ENCODE measurements at regions not wholly inside any gene's neighbourhood (a gene's known extent, or its start where the extent isn't known, plus 50 kb on each side); places are given as distances from the start of the nearest gene placed in this dataset.
"Not testable (repeated sequence)": the region's sequence is repeated elsewhere in the genome, so short reads cannot be mapped to it uniquely, and the experiment has no call there.

GRCh38 chr14:56027421-56027820, 90.8 kb upstream of the PELI2 start:
- no peak for DNase-seq (ENCODE audit: low read depth in 1 of 2, low spot score in 1 of 2)

- DNase-seq (ENCODE audit: low read depth in 1 of 2, low spot score in 1 of 2): no peak
Measured at GRCh38 chr14:56027916-56028712, 90.1 kb upstream of the PELI2 start.

GRCh38 chr14:56036353-56036752, 81.9 kb upstream of the PELI2 start:
- DNase-seq (ENCODE audit: low read depth in 1 of 2, low spot score in 1 of 2): no peak

GRCh38 chr14:56040121-56040520, 78.1 kb upstream of the PELI2 start:
- DNase-seq (ENCODE audit: low read depth in 1 of 2, low spot score in 1 of 2): no peak

- no peak for DNase-seq (ENCODE audit: low read depth in 1 of 2, low spot score in 1 of 2)
Measured at GRCh38 chr14:56044196-56044595, 74.0 kb upstream of the PELI2 start.

- DNase-seq (ENCODE audit: low read depth in 1 of 2, low spot score in 1 of 2): no peak
Measured at GRCh38 chr14:56046546-56046945, 71.7 kb upstream of the PELI2 start.

GRCh38 chr14:56046996-56047395, 71.2 kb upstream of the PELI2 start:
- no peak for DNase-seq (ENCODE audit: low read depth in 1 of 2, low spot score in 1 of 2)

- no peak for DNase-seq (ENCODE audit: low read depth in 1 of 2, low spot score in 1 of 2)
Measured at GRCh38 chr14:56049536-56049935, 68.7 kb upstream of the PELI2 start.

- DNase-seq (ENCODE audit: low read depth in 1 of 2, low spot score in 1 of 2): no peak
Measured at GRCh38 chr14:56055511-56055910, 62.7 kb upstream of the PELI2 start.

GRCh38 chr14:56056031-56056430, 62.2 kb upstream of the PELI2 start:
- DNase-seq (ENCODE audit: low read depth in 1 of 2, low spot score in 1 of 2): no peak

- DNase-seq (ENCODE audit: low read depth in 1 of 2, low spot score in 1 of 2): no peak
Measured at GRCh38 chr14:56057071-56057741, 61.0 kb upstream of the PELI2 start.

- no peak for DNase-seq (ENCODE audit: low read depth in 1 of 2, low spot score in 1 of 2)
Measured at GRCh38 chr14:56057767-56058166, 60.4 kb upstream of the PELI2 start.

- no peak for DNase-seq (ENCODE audit: low read depth in 1 of 2, low spot score in 1 of 2)
Measured at GRCh38 chr14:56059054-56059453, 59.2 kb upstream of the PELI2 start.

GRCh38 chr14:56061051-56061450, 57.2 kb upstream of the PELI2 start:
- no peak for DNase-seq (ENCODE audit: low read depth in 1 of 2, low spot score in 1 of 2)

GRCh38 chr14:56063131-56063530, 55.1 kb upstream of the PELI2 start:
- no peak for DNase-seq (ENCODE audit: low read depth in 1 of 2, low spot score in 1 of 2)

GRCh38 chr14:56064513-56064912, 53.7 kb upstream of the PELI2 start:
- DNase-seq (ENCODE audit: low read depth in 1 of 2, low spot score in 1 of 2): no peak

- DNase-seq (ENCODE audit: low read depth in 1 of 2, low spot score in 1 of 2): not testable (repeated sequence)
Measured at GRCh38 chr14:56065199-56065598, 53.0 kb upstream of the PELI2 start.

- no peak for DNase-seq (ENCODE audit: low read depth in 1 of 2, low spot score in 1 of 2)
Measured at GRCh38 chr14:56065621-56066290, 52.5 kb upstream of the PELI2 start.
